Spinal cord (tissue), 9 donors: ENCODE measurements at regions not wholly inside any gene's neighbourhood (a gene's known extent, or its start where the extent isn't known, plus 50 kb on each side); places are given as distances from the start of the nearest gene placed in this dataset.

Experiments used
- DNase-seq, 6 donors: peaks; one replicate each; pipeline versions ENCODE4 v3.0.0 to v3.0.0-alpha.2; 2013 to 2015; ENCODE audit warnings: low spot score in 6 of 6, low read depth in 4 of 6
- H3K27ac ChIP-seq: one replicate; pipeline ENCODE4 v1.5.1; 2013; ENCODE audit warnings: low read depth, low read length, control low read depth
- H3K27me3 ChIP-seq: one replicate; pipeline ENCODE4 v1.6.1; 2013; ENCODE audit warnings: low read length; ENCODE audit not compliant: control insufficient read depth, insufficient read depth
- H3K36me3 ChIP-seq: one replicate; pipeline ENCODE4 v1.6.1; 2013; ENCODE audit warnings: low read length; ENCODE audit not compliant: control insufficient read depth, insufficient read depth
- H3K4me1 ChIP-seq: one replicate; pipeline ENCODE4 v1.6.1; 2013; ENCODE audit warnings: low read length; ENCODE audit not compliant: control insufficient read depth, insufficient read depth
- H3K4me3 ChIP-seq: one replicate; pipeline ENCODE4 v1.5.1; 2013; ENCODE audit warnings: low read depth, low read length, control low read depth
- H3K9me3 ChIP-seq: one replicate; pipeline ENCODE4 v1.6.1; 2013; ENCODE audit warnings: low read length; ENCODE audit not compliant: control insufficient read depth, insufficient read depth
- WGBS: methylation state at CpG from one replicate; pipeline ENCODE4 v1.1.5; 2013; ENCODE audit warnings: missing lambda C conversion rate; ENCODE audit not compliant: insufficient coverage; 5-methylcytosine and 5-hydroxymethylcytosine counted together
- donor health status: healthy.

DNA sequence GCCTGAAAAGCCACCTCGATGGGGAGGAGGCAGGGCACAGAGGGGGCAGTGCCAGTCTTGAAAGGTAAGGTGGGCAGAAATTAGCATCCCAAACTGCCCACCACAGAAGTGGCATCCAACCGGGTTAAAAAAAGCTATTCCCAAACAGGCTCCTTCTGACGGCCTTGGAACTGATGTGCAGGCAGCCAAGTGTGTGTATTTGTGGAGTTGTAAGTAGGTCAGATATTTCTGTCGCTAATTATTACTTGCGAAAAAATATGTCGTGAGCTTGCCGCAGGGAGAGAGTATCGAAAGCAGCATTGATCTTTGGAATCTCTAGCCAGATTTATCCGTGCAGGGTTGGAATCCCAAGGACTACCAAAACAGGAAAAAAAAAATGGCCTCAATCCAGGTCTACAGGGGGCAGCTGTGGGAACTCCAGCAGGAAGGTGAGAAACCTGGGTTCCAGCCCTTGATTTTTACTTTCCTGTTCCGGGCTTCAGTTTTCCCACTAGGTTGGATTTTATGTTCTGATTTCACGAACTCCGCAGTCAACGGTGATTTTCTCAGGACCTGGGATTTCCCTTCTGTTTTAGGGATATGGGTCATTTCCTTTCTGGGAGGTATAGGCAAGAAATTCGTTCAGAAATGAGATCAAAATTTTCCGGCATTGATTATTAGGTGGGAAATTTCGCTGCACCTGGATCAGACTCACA, 200.8 kb downstream of the RGS3 start:
- WGBS = 82% methylated on average over 13 of the region's 16 CpGs
- no peaks in the 10 kb centered on the region for H3K9me3 ChIP-seq
- no peaks in the 10 kb centered on the region for H3K36me3 ChIP-seq
- H3K4me3 ChIP-seq = no peak overlapping the region
- H3K4me1 ChIP-seq = no peaks in the 10 kb centered on the region
- no peak overlapping the region for H3K27ac ChIP-seq
- H3K27me3 ChIP-seq = peaks cover 4% of the 10 kb centered on the region
- no peak for DNase-seq

DNA sequence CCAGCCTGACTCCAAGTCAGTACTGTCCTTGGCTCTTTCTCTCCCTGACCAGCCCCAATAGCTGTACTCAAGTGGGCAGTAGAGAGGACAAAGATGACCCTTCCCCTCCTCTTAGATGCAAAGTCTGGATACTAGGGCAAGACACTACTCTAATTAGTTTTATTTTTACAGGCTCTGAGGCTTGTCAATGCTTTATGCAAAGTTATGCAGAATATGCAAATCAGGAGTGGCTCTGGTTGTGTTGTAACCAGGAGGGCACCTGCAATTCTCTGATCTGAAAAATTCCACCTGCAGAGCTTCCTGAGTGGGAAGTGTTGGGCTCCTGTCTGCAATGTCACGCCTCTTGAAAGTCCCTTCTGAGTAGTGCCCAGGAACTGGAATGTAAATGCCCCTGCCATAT, 201.5 kb downstream of the RGS3 start:
- no peaks in the 10 kb centered on the region for H3K27me3 ChIP-seq
- H3K4me3 ChIP-seq = no peak overlapping the region
- no peak overlapping the region for H3K27ac ChIP-seq
- WGBS = 93% methylated on average over 1 of the region's 1 CpG
- no peaks in the 10 kb centered on the region for H3K36me3 ChIP-seq
- no peaks in the 10 kb centered on the region for H3K4me1 ChIP-seq
- no peaks in the 10 kb centered on the region for H3K9me3 ChIP-seq
- no peak for DNase-seq

DNA sequence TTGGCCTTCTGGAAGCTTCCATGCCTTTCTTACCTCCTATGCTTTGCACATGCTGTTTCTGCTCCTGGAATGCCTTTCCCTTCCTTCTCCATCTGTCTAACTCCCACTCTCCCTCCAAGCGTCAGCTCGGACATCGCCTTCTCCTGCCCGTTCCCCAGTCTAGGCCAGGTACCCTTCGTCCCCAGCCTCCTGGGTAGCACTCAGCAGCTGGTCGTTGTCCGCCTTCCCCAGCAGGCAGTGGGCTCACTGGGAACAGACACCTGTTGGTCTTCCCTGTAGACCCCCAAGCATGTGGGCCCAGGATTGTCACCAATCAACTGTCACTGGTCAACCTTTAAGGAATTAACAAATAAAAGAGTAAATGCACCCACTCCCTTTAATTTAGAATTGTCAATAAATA, 202.2 kb downstream of the RGS3 start:
- Histone ChIP-seq H3K27me3 (no peaks in the 10 kb centered on the region), H3K9me3 (no peaks in the 10 kb centered on the region), H3K36me3 (no peaks in the 10 kb centered on the region), H3K27ac (no peak overlapping the region), H3K4me1 (no peaks in the 10 kb centered on the region), H3K4me3 (no peak overlapping the region)
- WGBS = 91% methylated on average over 7 of the region's 7 CpGs
- no peak for DNase-seq

DNA sequence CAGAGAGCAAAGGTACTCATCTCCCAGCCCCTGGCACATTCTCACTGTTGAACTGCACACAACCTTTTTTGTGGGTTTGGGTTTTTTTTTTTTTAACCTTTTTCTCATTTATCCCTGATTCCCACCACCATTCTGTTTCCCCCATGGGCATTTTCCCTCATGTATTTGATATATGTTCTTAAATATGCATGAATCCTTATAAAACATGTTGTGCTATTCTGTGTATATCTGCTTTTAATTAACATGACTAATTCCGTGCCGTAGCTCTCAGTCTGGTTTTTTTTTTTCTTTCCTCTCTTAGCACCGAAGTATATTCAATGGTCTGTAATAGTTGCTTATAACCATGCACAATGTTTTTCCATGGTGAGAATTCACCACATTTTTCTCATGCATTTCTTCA, 204.5 kb downstream of the RGS3 start:
- DNase-seq = no peak
- no peaks in the 10 kb centered on the region for H3K36me3 ChIP-seq
- no peaks in the 10 kb centered on the region for H3K4me1 ChIP-seq
- no peak overlapping the region for H3K27ac ChIP-seq
- no peak overlapping the region for H3K4me3 ChIP-seq
- H3K9me3 ChIP-seq = no peaks in the 10 kb centered on the region
- WGBS = no CpG with 5 or more reads among the region's 3 CpGs
- no peaks in the 10 kb centered on the region for H3K27me3 ChIP-seq

DNA sequence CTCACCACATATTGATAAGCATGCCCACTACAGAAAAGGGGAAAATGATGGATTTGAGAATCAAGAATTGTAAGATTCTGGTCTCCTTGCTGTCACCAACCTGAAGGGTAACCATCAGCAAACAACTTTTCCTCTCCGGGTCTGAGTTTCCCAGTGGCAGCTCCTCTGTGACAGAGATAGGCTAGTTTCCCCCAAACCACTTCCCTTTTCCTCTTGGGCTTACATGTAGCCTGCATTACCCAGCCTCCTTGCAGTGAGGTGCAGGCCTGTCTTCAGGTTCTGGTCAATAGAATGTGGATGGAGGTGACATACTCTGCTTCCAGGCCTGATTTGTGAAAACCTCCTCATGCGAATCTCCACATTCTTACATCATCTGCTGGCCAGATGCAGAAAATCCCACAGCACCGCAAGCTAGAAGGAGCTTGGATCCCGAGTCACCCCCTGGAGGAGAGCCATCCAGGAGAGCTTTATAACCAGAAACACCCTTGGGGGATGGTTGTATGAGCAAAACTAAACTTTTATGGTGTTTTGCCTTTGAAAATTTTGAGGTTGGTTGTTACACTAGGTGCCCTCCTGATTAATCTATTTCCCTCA, 206.1 kb downstream of the RGS3 start:
- Histone ChIP-seq H3K4me3 (no peak overlapping the region), H3K36me3 (no peaks in the 10 kb centered on the region), H3K27ac (no peak overlapping the region), H3K4me1 (peaks cover 5% of the 10 kb centered on the region), H3K27me3 (no peaks in the 10 kb centered on the region), H3K9me3 (no peaks in the 10 kb centered on the region)
- no CpG with 5 or more reads among the region's 4 CpGs for WGBS
- DNase-seq = no peak

DNA sequence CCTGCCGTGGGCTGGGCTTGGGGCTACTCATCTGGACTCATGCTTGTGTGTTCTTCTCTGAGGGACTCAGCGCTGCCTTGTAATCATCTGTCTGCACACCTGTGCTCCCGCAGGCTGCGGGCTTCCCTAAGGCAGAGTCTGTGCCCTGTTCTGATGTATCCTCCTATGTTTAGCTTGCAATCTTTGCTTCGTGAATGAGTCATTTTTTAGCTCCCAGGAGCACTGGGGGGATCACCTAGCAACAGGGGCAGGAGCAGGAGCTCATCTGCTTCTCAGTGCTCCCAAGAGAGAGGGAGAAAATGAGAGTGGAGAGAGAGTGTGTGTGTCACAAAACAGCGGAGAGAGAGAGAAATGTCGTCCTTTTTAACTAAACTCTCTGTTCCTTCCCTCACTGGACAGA, 202.4 kb upstream of the ZNF618 start:
- peaks cover 11% of the 10 kb centered on the region for H3K4me1 ChIP-seq
- DNase-seq = no peak
- 59% methylated on average over 5 of the region's 7 CpGs for WGBS
- no peaks in the 10 kb centered on the region for H3K9me3 ChIP-seq
- H3K4me3 ChIP-seq = no peak overlapping the region
- H3K27me3 ChIP-seq = no peaks in the 10 kb centered on the region
- no peak overlapping the region for H3K27ac ChIP-seq
- H3K36me3 ChIP-seq = no peaks in the 10 kb centered on the region

DNA sequence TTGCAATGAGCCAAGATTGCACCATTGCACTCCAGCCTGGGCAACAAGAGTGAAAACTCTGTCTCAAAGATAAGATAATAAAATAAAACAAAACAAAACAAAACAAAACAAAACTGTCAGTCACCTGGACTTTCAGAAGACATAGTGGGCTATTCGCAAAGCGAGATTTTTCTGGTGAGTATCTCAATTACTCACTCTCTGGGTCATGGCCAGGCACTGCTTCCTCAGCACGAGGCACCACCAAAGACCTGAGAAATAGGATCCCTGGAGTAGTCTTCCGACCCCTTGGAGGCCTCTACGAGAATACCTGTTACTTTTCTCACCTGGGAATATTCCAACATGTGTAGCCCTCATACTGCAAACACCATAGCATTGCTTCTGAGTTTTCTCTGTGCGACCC, 201.7 kb upstream of the ZNF618 start:
- DNase-seq = no peak
- H3K36me3 ChIP-seq = no peaks in the 10 kb centered on the region
- no peak overlapping the region for H3K27ac ChIP-seq
- H3K4me3 ChIP-seq = no peak overlapping the region
- H3K27me3 ChIP-seq = no peaks in the 10 kb centered on the region
- WGBS = 75% methylated on average over 3 of the region's 6 CpGs
- H3K9me3 ChIP-seq = no peaks in the 10 kb centered on the region
- peaks cover 11% of the 10 kb centered on the region for H3K4me1 ChIP-seq

DNA sequence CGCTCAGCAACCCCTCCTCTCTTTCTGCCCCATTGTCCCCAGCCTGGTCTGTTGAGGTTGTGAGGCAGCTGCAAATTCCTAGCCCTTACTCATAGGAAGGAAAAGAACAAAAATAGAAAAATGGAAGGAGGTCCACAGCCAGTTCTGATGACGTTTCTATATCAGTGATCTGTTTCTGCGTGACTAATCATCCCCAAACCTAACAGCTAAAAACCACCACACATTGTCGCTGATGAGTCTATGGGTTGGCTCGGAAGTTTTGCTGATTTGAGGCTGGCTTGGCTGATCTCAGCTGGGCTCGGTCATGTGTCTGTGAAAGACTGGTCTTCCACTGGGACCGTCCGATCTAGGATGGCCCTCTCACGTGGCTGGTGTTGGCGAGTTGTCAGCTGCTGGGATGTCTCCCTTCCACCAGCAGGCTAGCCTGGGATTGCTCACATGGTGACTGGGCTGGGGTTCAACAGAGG, 200.6 kb upstream of the ZNF618 start:
- H3K36me3 ChIP-seq = no peaks in the 10 kb centered on the region
- peaks cover 11% of the 10 kb centered on the region for H3K4me1 ChIP-seq
- no peak for DNase-seq
- no peaks in the 10 kb centered on the region for H3K9me3 ChIP-seq
- H3K4me3 ChIP-seq = no peak overlapping the region
- 97% methylated on average over 5 of the region's 10 CpGs for WGBS
- H3K27ac ChIP-seq = no peak overlapping the region
- no peaks in the 10 kb centered on the region for H3K27me3 ChIP-seq

DNA sequence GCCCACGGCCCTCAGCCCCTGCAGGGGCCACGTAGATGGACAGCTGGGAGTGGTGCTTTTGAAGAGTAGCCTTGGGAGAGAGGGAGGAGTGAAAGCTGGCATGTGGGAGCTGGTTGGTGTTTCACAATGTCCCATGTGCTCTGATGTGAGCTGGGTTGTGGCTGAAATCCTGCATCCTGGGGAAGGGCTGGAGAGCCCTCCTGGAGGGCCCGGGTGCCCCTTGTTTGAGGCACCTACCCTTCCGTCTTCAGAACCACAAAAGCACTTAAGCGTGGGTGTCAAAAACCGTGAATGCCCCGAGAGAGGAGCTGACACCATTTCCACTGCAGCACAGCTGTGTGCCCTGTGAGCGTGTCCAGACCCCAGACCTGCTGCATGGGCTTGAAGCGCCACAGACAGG, 199.1 kb upstream of the ZNF618 start:
- Histone ChIP-seq H3K9me3 (no peaks in the 10 kb centered on the region), H3K27ac (no peak overlapping the region)

DNA sequence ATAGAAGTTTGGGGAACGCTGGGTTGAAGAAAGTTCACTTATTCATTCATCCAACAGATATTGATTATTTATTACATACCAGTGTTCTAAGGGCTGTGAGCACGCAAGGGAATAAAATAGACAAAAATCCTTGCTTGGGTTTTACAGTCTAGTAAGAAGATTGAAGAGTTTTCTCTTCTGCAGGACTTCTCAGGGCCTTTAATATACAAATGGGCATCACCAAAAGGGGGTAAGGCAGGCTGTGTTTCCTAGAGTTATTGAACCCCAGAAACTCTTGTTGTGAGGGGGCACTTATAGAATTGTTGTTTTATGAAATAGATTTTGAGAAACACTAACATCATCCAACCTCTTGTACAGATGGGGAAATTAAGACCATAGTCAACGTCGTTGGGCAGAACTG, 198.5 kb upstream of the ZNF618 start:
- Histone ChIP-seq H3K4me1 (peaks cover 11% of the 10 kb centered on the region), H3K36me3 (no peaks in the 10 kb centered on the region), H3K9me3 (no peaks in the 10 kb centered on the region), H3K27me3 (no peaks in the 10 kb centered on the region), H3K4me3 (no peak overlapping the region), H3K27ac (no peak overlapping the region)
- 100% methylated on average over 2 of the region's 4 CpGs for WGBS
- DNase-seq = no peak

More for the DNA sequence above, 199.1 kb upstream of the ZNF618 start:
- Histone ChIP-seq H3K4me3 (no peak overlapping the region), H3K36me3 (no peaks in the 10 kb centered on the region), H3K27me3 (no peaks in the 10 kb centered on the region), H3K4me1 (peaks cover 11% of the 10 kb centered on the region)
- 81% methylated on average over 9 of the region's 9 CpGs for WGBS
- DNase-seq = no peak
